Muscle layer of colon (tissue), 2 donors: ENCODE measurements at regions not wholly inside any gene's neighbourhood (a gene's known extent, or its start where the extent isn't known, plus 50 kb on each side); places are given as distances from the start of the nearest gene placed in this dataset.

Experiments used
- H3K27ac ChIP-seq: one replicate; pipeline ENCODE4 v1.7.0; 2013; ENCODE audit warnings: low read depth, mild to moderate bottlenecking, low read length, moderate library complexity
- H3K27me3 ChIP-seq, 2 donors: one replicate each; pipeline ENCODE4 v1.7.0; 2013; ENCODE audit warnings: low read length in 2 of 2, mild to moderate bottlenecking in 2 of 2; ENCODE audit not compliant: insufficient read depth in 2 of 2, control insufficient read depth in 1 of 2
- H3K36me3 ChIP-seq: one replicate; pipeline ENCODE4 v1.7.0; 2013; ENCODE audit warnings: mild to moderate bottlenecking, low read length; ENCODE audit not compliant: insufficient read depth
- H3K4me1 ChIP-seq: one replicate; pipeline ENCODE4 v1.7.0; 2013; ENCODE audit warnings: mild to moderate bottlenecking, low read length; ENCODE audit not compliant: insufficient read depth
- H3K4me3 ChIP-seq, 2 donors: one replicate each; pipeline ENCODE4 v1.7.0; 2013; ENCODE audit warnings: low read length in 2 of 2, low read depth in 1 of 2, mild to moderate bottlenecking in 1 of 2, moderate library complexity in 1 of 2
- H3K9ac ChIP-seq: one replicate; pipeline ENCODE4 v1.7.0; 2013; ENCODE audit warnings: low read length
- H3K9me3 ChIP-seq: one replicate; pipeline ENCODE4 v1.7.0; 2013; ENCODE audit warnings: mild to moderate bottlenecking, low read length
- donor health status: abdominal sarcoma.
- donor health status: Adenocarcinoma of cecum.

GRCh38 chr6:2434116-2434515 is 188.7 kb upstream of the GMDS start:
- Histone ChIP-seq H3K9me3 (no peaks in the 10 kb centered on the region), H3K27me3 (no peaks in the 10 kb centered on the region), H3K27ac (no peak overlapping the region), H3K9ac (no peak overlapping the region), H3K4me1 (no peaks in the 10 kb centered on the region), H3K36me3 (no peaks in the 10 kb centered on the region), H3K4me3 (no peak overlapping the region)

- H3K4me3 ChIP-seq, result no peak overlapping the region
- no peaks in the 10 kb centered on the region for H3K4me1 ChIP-seq
- H3K27me3 ChIP-seq, result no peaks in the 10 kb centered on the region
- H3K36me3 ChIP-seq, result no peaks in the 10 kb centered on the region
- H3K9ac ChIP-seq, result no peak overlapping the region
- no peaks in the 10 kb centered on the region for H3K9me3 ChIP-seq
- no peak overlapping the region for H3K27ac ChIP-seq
These were observed 188.3 kb upstream of the GMDS start for GRCh38 chr6:2433711-2434110.

GRCh38 chr6:2433266-2433665 is 187.9 kb upstream of the GMDS start:
- H3K27me3 ChIP-seq, result no peaks in the 10 kb centered on the region
- no peaks in the 10 kb centered on the region for H3K4me1 ChIP-seq
- no peaks in the 10 kb centered on the region for H3K9me3 ChIP-seq
- no peaks in the 10 kb centered on the region for H3K36me3 ChIP-seq
- no peak overlapping the region for H3K4me3 ChIP-seq
- H3K27ac ChIP-seq, result no peak overlapping the region
- H3K9ac ChIP-seq, result no peak overlapping the region

GRCh38 chr6:2432292-2432691 is 186.9 kb upstream of the GMDS start:
- no peaks in the 10 kb centered on the region for H3K27me3 ChIP-seq
- H3K4me1 ChIP-seq, result no peaks in the 10 kb centered on the region
- H3K9me3 ChIP-seq, result no peaks in the 10 kb centered on the region
- no peaks in the 10 kb centered on the region for H3K36me3 ChIP-seq
- H3K27ac ChIP-seq, result no peak overlapping the region
- no peak overlapping the region for H3K9ac ChIP-seq
- no peak overlapping the region for H3K4me3 ChIP-seq

- Histone ChIP-seq H3K27ac (no peak overlapping the region), H3K9ac (no peak overlapping the region), H3K36me3 (no peaks in the 10 kb centered on the region), H3K9me3 (no peaks in the 10 kb centered on the region), H3K27me3 (no peaks in the 10 kb centered on the region), H3K4me1 (no peaks in the 10 kb centered on the region), H3K4me3 (no peak overlapping the region)
These were observed 185.2 kb upstream of the GMDS start for GRCh38 chr6:2430612-2431011.

- Histone ChIP-seq H3K27me3 (no peaks in the 10 kb centered on the region), H3K27ac (no peak overlapping the region), H3K4me3 (no peak overlapping the region), H3K9ac (no peak overlapping the region), H3K4me1 (no peaks in the 10 kb centered on the region), H3K9me3 (no peaks in the 10 kb centered on the region), H3K36me3 (no peaks in the 10 kb centered on the region)
These were observed 184.1 kb upstream of the GMDS start for GRCh38 chr6:2429460-2429859.

GRCh38 chr6:2429032-2429431 is 183.6 kb upstream of the GMDS start:
- Histone ChIP-seq H3K27ac (no peak overlapping the region), H3K9me3 (no peaks in the 10 kb centered on the region), H3K4me3 (no peak overlapping the region)

GRCh38 chr6:2426561-2427340 is 181.3 kb upstream of the GMDS start:
- Histone ChIP-seq H3K36me3 (no peaks in the 10 kb centered on the region), H3K9me3 (no peaks in the 10 kb centered on the region), H3K4me1 (no peaks in the 10 kb centered on the region)

More at GRCh38 chr6:2429032-2429431, 183.6 kb upstream of the GMDS start:
- Histone ChIP-seq H3K36me3 (no peaks in the 10 kb centered on the region), H3K4me1 (no peaks in the 10 kb centered on the region), H3K9ac (no peak overlapping the region), H3K27me3 (no peaks in the 10 kb centered on the region)

GRCh38 chr6:2416128-2416712 is 170.8 kb upstream of the GMDS start:
- H3K36me3 ChIP-seq, result no peaks in the 10 kb centered on the region
- H3K4me1 ChIP-seq, result no peaks in the 10 kb centered on the region
- H3K27ac ChIP-seq, result no peak overlapping the region
- no peak overlapping the region for H3K4me3 ChIP-seq
- no peaks in the 10 kb centered on the region for H3K9me3 ChIP-seq
- H3K27me3 ChIP-seq, result no peaks in the 10 kb centered on the region
- H3K9ac ChIP-seq, result no peak overlapping the region

More at GRCh38 chr6:2426561-2427340, 181.3 kb upstream of the GMDS start:
- Histone ChIP-seq H3K27me3 (no peaks in the 10 kb centered on the region), H3K4me3 (no peak overlapping the region), H3K27ac (no peak overlapping the region), H3K9ac (no peak overlapping the region)

- no peak overlapping the region for H3K27ac ChIP-seq
- no peaks in the 10 kb centered on the region for H3K36me3 ChIP-seq
- H3K4me1 ChIP-seq, result no peaks in the 10 kb centered on the region
- H3K27me3 ChIP-seq, result no peaks in the 10 kb centered on the region
- no peaks in the 10 kb centered on the region for H3K9me3 ChIP-seq
- H3K4me3 ChIP-seq, result no peak overlapping the region
- no peak overlapping the region for H3K9ac ChIP-seq
These were observed 169.6 kb upstream of the GMDS start for GRCh38 chr6:2414885-2415547.

- no peaks in the 10 kb centered on the region for H3K36me3 ChIP-seq
These were observed 167.3 kb upstream of the GMDS start for GRCh38 chr6:2412731-2413130.

More at GRCh38 chr6:2412731-2413130, 167.3 kb upstream of the GMDS start:
- H3K9me3 ChIP-seq, result no peaks in the 10 kb centered on the region
- H3K4me3 ChIP-seq, result no peak overlapping the region
- H3K9ac ChIP-seq, result no peak overlapping the region
- H3K27me3 ChIP-seq, result no peaks in the 10 kb centered on the region
- H3K27ac ChIP-seq, result no peak overlapping the region
- no peaks in the 10 kb centered on the region for H3K4me1 ChIP-seq
